NCI-H345 treated with DMSO at 0.1 percent for 48 hours (cell line): ENCODE measurements at regions not wholly inside any gene's neighbourhood (a gene's known extent, or its start where the extent isn't known, plus 50 kb on each side); places are given as distances from the start of the nearest gene placed in this dataset.

ENCODE experiments used
- DNase-seq: peaks from one replicate; lab custom pipeline; 2025; ENCODE audit not compliant: unreplicated experiment; lab: John Stamatoyannopoulos, UW

- no peak for DNase-seq
These were observed 177.3 kb downstream of the IRX2 start for GRCh38 chr5:2574155-2574554.

GRCh38 chr5:2570586-2570985 is 180.9 kb downstream of the IRX2 start:
- DNase-seq = no peak

GRCh38 chr5:2569774-2570542 is 181.5 kb downstream of the IRX2 start:
- DNase-seq = no peak

DNA sequence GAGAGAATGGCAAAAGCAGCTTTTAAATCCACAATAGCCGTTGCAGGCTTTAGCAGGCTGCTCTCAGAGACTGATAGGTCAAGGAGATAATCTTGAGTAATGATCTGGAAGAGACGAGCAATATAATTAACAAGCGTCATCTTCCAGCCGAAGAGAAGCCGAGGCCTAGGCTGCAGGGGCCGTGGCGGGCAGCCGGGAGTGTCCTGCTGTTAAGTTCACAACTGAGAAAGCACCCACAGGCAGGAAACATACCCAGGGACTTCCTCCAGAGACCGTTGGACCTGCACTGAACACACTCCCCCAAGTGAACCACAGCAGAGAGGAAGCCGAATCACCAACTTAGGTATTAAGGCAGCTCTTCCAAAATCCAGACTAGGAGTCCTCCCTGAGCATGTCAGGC is 182.3 kb downstream of the IRX2 start:
- DNase-seq = no peak

DNA sequence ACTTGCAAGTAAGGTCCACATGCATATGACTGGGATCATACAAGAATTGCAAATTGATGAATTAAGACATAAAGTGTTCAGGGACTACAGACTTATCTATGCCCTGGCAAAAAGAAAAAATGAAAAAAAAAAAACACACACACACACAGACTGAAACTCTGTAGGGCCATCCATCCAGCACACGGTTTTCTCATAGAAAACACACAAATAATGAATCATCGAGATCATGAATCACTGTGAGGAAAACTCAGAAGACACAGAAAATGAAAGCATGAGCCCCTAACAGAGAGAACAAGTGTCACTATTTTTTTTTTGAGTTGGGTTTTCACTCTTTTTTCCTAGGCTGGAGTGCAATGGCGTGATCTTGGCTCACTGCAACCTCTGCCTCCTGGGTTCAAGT is 185.2 kb downstream of the IRX2 start:
- no peak for DNase-seq

GRCh38 chr5:2565147-2565546 is 186.3 kb downstream of the IRX2 start:
- no peak for DNase-seq

DNA sequence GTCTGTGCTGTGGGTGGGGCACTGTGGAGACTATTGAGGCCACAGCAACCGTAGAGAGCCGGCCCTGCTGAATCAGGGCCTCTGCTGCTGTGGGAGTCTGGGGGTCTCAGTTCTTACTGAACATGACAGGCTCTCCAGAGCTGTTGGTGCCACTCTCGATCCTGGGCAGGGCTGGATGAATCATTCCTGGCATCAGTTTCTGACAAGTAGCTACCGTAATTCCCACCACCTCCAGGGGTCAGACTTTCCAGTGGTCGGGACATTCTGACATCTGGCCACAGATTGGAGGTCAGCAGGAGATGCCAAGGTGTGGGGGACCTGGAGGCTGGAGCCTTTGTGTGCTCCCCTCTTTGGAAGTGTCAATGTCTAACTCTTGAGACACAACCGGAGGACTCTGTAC is 188.4 kb downstream of the IRX2 start:
- no peak for DNase-seq

GRCh38 chr5:2562036-2562435 is 189.4 kb downstream of the IRX2 start:
- no peak for DNase-seq

- DNase-seq = no peak
These were observed 191.0 kb downstream of the IRX2 start for GRCh38 chr5:2560435-2560834.

GRCh38 chr5:2557435-2557834 is 194.0 kb downstream of the IRX2 start:
- peak; percentile 28 for DNase-seq

- no peak for DNase-seq
These were observed 195.0 kb downstream of the IRX2 start for GRCh38 chr5:2556375-2556966.

DNA sequence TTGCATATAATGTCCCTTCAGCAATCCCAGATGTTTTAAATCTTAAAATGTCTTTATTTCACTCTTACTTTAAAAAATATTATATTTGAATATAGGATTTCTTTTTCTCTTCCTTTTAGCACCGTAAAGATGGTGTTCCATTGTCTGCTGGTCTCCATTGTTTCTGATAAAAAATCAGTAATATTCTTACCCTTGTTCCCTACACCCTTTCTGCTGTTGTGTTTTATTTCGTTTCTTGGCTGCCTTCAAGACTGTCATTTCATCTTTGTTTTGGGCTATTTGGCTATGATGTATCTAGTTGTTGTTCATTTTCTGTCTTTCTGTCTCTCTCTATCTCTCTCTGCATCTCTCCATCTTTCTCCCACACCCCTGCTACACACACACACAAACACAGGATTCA is 197.9 kb downstream of the IRX2 start:
- DNase-seq = no peak

- DNase-seq = no peak
These were observed 201.0 kb downstream of the IRX2 start for GRCh38 chr5:2550509-2550908.

- DNase-seq = no peak
These were observed 201.6 kb downstream of the IRX2 start for GRCh38 chr5:2549900-2550299.

GRCh38 chr5:2549354-2549753 is 202.1 kb downstream of the IRX2 start:
- no peak for DNase-seq

DNA sequence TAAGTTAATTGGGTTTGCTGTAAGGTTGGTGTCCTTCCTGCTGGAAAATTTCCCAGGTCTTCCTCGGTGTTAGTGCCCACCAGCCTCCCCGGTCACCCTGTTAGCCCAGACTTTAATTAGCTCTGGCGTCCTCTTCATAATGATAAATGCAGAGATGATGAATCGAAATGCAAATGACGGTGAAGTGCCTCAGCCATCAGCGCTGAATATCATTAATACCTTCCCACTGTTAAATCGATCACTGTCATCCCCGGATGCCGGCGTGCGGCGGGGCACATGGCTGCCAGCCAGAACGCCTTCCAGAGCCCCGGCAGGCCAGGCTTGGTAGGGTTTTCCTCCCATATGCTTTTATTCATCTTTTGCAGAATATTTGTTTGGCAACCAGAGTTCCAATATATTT is 204.5 kb downstream of the IRX2 start:
- no peak for DNase-seq

DNA sequence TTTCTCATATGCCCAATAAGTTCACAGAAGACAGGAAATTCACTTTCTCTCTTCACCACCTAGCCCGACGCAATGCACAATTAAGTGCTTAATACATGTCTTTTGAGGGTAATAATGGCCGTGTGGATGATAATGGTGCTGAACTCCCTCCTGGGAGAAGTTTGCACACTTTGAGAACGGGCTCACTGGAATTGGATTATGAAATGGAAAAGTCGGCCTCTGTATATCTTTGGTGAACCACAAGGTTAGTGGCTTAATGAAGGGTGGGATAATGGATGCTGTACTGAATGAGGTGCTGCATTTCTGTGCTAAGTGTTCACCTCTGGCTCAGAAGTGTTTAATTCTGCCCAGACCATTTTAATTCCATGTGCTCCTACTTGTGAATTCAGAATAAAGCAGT is 207.5 kb downstream of the IRX2 start:
- no peak for DNase-seq

DNA sequence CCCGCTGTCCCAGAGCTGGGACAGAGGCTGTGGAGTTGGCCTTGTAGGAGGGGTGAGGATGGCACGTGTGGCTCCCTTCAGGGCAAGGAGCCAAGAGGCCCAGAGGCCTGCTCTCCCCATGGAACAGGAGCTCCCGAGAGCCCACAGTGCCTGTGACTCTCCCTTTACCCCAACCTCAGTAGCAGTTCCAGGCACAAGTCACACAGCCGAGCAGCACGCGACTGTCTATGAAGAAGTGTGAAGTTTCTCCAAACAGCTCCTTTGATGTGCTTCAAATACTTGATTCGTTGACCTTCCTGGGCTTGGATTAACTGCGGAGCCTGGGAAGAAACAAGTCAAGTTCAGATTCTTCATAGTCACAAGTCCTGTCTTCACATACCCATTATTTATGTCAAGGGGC is 208.7 kb downstream of the IRX2 start:
- no peak for DNase-seq

DNA sequence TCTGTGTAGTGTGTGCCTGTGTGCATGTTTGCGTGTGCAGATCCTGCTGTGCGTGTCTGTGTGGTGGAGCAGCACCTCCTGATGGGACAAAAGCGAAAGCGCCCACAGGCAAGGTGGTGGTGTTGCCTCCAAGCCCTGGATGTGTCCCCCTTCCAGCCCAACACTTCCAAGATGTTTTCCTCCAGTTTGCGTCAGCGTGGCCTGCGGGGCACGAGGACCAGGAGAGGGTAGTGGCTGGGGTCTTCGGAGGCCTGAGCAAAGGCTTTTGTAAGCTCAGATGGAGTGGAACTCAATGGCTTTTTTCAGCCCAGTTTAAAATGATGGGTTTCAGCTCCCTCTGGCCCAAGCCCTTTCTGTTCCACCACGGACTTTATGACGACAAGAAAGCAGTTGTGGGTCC is 209.5 kb downstream of the IRX2 start:
- no peak for DNase-seq

- DNase-seq = no peak
These were observed 213.3 kb downstream of the IRX2 start for GRCh38 chr5:2538169-2538568.

GRCh38 chr5:2537378-2538145 is 213.9 kb downstream of the IRX2 start:
- DNase-seq = no peak
